Kidney tubule cell (primary cell): ENCODE measurements at regions not wholly inside any gene's neighbourhood (a gene's known extent, or its start where the extent isn't known, plus 50 kb on each side); places are given as distances from the start of the nearest gene placed in this dataset.
"Not testable (repeated sequence)": the region's sequence is repeated elsewhere in the genome, so short reads cannot be mapped to it uniquely, and the experiment has no call there.

ENCODE experiments used
- DNase-seq: peaks from one replicate; pipeline ENCODE4 v3.0.0-alpha.2; 2018; ENCODE audit warnings: low spot score

- DNase-seq = no peak
Measured at GRCh38 chr4:154032914-154033313, 244.0 kb upstream of the SFRP2 start.

DNA sequence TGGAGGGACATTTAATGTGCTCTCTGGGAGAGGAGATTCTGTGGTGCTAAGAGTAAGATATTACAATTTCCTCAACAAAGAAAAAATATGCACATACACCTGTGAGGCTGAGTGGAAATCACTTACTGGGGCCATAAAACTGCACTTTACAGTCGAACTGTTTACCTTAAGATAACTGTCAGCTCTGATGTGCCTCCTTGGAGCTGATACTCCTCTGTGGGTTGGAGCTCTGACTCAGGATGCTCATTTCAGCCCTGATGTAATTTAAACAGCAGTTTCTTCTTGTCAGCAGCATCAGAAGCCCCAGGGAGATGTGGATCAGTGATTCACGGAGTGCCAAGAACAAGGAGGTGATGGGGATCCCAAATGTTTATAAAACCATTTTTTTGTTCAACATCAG is 241.9 kb upstream of the SFRP2 start:
- peak; percentile 2 for DNase-seq

- no peak for DNase-seq
Measured at GRCh38 chr4:154030152-154030551, 241.3 kb upstream of the SFRP2 start.

GRCh38 chr4:154029171-154029570 is 240.3 kb upstream of the SFRP2 start:
- no peak for DNase-seq

DNA sequence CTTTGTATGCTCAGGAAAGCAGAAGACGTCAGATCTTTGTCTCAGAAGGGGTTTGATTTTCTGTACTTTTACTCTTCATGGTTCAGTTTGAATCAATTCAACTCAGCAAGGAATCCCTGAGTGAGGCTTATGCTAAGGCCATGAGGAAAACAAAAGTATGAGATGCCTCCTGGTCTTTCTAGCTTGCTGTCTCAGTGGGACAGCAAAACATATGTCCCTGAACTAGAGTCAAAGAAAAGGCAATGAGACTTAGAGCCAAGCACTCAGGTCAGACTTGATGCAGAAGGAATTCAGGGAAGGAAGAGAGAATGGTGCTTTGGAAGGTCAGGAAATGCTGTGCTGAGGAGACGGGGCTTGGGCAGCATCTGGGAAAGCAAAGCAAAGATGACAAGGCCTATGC is 236.2 kb upstream of the SFRP2 start:
- no peak for DNase-seq

- no peak for DNase-seq
Measured at GRCh38 chr4:154024097-154024694, 235.3 kb upstream of the SFRP2 start.

GRCh38 chr4:154023671-154024070 is 234.8 kb upstream of the SFRP2 start:
- DNase-seq = not testable (repeated sequence)

DNA sequence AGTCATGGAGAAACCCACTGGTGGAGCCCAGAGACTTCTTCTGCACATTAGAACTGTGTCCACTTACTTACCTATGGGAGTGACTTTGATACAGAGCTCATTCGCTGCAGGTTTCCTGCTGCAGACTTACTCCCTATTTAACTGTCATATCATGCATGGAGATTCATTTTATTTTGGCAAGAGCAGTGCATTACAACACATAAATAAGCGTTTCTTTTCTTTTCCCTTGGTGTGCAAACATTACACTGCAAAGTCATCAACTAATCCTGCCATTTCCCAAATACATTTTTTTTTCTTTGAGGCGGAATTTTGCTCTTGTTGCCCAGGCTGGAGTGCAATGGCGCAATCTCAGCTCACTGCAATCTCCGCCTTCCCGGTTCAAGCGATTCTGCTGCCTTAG is 230.9 kb upstream of the SFRP2 start:
- no peak for DNase-seq

DNA sequence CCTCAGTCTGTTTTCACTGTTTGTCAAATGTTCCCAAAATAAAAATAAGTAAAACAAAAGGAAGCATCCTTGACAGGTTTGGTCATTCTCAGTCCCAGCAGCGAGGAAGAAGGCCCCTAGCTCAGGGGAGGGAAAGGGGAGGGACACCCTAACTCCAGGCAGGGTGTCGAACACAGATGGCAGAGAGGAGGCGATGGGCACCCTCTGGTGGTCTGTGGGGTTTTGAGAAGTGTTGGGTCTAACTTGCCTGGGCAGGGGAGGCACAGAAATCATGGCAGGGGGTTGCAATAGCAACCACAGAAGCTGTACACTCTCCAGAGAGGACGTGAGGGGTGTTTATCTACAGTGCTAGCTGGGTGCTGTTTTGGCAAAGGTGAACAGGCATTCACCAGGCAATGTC is 229.8 kb upstream of the SFRP2 start:
- DNase-seq = no peak

DNA sequence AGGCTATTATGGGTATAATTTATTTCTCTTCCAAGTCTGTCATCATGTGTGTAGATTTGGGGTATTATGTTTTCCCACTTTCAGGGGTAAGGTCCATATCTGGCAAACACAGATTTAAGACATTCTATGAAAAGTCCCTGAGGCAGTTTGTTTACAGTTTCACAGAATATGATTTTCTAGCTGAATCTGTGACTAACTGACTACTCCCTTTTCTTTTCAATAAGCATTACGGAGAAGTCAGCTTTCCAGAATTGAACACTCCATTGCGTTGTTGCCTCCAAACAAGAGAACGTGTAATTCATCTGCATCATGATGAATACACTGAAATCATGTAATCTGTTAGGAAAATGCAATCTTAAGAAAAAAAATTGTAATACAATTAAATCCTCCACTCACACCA is 226.7 kb upstream of the SFRP2 start:
- DNase-seq = no peak

DNA sequence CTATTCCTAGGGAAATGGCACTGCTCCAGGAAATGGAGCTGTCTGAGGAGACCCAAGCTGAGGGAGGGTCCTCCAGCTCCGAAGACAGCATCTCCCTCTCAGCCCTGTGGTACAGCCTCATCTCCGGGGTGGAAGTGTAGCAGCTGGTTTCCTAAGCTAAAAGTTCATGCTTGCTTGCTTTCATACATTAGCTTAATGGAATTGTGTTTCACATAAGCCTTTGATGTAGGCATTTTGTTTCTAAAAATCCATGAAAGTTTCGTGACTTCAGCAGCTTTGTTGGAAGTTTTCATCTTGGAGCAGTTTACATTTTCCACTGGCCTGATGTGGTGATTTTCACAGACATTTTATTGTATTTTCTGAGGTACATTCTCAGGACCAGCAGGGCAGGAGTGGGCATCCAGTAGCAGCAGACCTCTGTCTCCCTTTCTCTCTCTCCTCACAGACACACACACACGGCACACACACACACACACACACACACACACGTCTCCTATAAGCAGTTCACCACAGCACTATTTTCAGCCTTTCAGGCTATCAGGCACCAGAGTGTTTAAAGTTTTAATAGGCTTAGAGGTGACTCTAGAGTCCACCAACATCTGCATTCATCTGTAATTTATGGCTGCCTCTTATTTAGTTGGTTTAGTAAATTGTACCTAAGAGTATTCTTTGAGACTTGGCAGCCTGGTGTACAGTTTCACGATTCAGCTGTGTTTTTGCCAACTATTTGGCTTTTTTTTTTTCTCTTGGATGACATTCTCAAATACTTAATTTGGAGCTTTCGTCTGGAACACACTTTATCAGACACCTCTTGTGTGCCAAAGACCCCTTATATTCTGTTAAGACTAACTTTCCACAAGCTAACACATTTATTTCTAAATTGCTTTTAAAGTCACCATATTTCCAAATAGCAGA is 225.8 kb upstream of the SFRP2 start:
- DNase-seq = no peak

GRCh38 chr4:154013576-154013975 is 224.7 kb upstream of the SFRP2 start:
- DNase-seq = no peak

GRCh38 chr4:154010371-154010770 is 221.5 kb upstream of the SFRP2 start:
- no peak for DNase-seq

DNA sequence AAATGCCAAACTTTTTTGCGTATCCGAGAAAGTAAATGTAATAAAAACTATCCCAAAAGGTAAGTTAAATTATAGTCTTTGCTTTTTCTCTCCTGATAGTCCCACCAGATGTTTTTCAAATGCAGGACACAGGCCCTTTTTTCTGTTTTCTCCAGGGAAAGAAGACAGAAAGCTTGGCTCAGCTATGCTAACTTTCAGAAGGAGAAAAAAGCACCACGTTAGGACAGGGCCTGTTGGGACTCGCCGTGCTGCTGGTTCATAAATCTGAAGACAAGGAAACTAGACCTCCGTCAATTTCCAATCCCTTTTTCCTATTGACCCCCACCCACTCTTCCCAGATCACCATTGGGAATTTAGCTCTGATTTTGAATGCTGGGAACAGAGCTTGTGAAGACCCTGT is 220.9 kb upstream of the SFRP2 start:
- DNase-seq = no peak

DNA sequence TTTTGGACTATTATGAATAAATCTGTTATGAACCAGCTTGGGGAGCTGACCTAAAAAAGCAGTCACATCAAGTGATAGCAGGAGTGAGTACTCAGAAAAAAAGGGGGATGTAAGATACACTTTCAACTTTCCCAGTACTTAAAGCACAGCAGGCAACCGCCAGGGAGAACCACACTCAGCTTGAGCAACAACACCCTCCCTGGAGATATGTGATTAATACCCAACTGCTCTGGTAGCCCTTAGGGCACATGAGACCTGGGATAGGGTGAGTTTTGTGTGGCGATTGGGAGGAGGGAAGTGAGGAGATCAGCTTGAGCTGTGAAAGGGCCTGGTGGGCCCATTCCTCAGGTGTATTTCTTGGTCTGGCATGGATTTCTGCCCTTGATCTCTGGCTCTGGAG is 220.3 kb upstream of the SFRP2 start:
- DNase-seq = no peak

DNA sequence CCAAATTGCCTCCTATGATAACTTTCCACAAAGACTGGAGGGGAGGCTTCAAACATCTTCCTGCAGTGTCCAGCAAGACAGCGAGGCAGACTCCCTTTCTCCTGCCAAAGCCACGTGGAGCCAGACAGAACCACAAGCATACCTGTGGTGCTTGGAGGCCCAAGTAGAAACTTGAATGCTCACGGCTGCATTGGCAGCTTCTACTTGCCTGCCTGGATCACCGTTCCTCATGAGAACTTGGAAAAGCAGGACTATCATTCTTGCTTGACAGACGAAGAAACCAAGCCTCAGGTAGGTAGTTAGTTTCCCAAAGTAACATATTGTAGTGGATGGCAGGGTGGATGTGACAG is 216.3 kb upstream of the SFRP2 start:
- no peak for DNase-seq

DNA sequence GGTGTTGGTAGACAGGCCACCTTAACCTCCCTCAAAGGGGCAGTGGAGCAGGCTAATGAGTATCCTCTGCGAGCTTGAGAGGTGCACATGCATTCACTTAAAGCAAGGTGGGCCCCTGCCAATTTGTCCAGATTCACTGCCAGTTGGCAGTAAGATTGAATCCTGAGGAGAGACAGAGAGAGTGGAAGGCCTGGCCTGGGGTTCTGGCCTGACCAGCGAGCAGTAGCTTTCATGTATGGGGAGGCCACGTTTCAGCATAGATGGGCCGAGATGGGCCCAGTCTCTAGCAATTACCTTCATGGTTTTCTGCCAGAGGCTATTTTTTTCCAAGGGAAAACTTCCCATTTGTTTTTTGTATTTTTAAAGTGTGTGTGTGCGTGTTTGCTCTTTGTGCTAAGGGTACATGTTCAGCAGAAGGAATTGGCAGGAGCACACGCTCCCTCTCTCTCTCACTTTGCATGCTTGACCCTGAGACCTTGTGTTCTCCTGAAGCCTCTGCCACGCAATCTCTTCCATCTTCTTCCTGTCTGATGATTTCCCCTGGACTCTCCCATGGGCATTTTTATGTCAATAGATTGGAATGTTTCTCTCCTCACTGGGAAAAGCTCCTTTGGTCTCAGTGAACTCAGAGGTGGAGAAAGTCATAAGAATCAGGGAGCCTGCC is 215.8 kb upstream of the SFRP2 start:
- peak; percentile 77 for DNase-seq

- DNase-seq = no peak
Measured at GRCh38 chr4:154004016-154004415, 215.1 kb upstream of the SFRP2 start.

- DNase-seq = no peak
Measured at GRCh38 chr4:154003378-154003777, 214.5 kb upstream of the SFRP2 start.

DNA sequence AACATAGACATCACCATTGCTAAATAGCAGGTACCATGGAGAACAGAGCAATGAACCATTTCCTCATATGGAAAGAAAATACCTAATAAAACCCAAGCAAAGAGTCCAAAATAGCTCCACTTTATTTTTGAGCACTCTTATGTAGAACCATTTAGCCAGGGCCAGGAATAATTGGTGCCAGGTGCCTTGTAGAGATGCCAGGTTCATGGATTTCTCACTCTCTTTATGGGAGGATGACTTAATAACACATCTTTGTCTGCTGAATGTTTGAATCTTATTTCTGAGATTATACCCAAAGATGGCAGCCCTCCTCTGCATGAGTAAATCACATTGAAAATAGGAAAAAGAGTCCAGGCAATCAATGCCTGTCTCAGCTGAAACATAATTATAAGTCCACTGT is 212.3 kb upstream of the SFRP2 start:
- no peak for DNase-seq

GRCh38 chr4:153997516-153997915 is 208.6 kb upstream of the SFRP2 start:
- no peak for DNase-seq

DNA sequence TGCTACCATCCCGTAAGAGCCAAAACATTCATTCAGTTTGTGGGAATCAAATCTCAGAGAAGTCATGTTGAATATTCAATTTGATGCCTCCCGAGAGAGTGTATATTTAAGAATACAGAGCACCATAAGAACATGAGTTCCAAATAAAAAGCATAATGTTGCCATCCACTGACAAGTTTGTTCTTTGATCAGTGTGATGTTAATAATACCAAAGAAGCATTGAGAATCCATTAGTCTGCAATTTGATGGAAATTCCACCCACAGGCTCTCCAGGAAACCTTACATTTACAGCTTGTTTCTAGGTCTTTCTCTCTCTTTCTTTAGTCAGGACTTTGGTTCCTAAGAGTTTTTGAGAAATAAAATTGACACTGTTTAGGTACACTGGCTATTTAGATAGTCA is 200.6 kb upstream of the SFRP2 start:
- DNase-seq = no peak
